22Rv1 (cell line): ENCODE measurements at regions not wholly inside any gene's neighbourhood (a gene's known extent, or its start where the extent isn't known, plus 50 kb on each side); places are given as distances from the start of the nearest gene placed in this dataset.
A peak's percentile ranks its signal among the peaks of the same experiment; 100 is the strongest.
"Not testable (repeated sequence)": the region's sequence is repeated elsewhere in the genome, so short reads cannot be mapped to it uniquely, and the experiment has no call there.

Experiments
- H3K27ac ChIP-seq: fragments of 450-650 bp; 2 replicates; pipeline ENCODE4 v1.5.1; 2017
- ZFX ChIP-seq: fragments of 450-650 bp; IDR thresholded peaks from 2 replicates; pipeline ENCODE4 v1.6.1; 2017; ENCODE audit warnings: antibody characterized with exemption, borderline replicate concordance
- TF ChIP-seq, protein P1 (sequence below): fragments of 450-650 bp; IDR thresholded peaks from 2 replicates; pipeline ENCODE4 v1.5.1; 2017; ENCODE audit warnings: mild to moderate bottlenecking

DNA sequence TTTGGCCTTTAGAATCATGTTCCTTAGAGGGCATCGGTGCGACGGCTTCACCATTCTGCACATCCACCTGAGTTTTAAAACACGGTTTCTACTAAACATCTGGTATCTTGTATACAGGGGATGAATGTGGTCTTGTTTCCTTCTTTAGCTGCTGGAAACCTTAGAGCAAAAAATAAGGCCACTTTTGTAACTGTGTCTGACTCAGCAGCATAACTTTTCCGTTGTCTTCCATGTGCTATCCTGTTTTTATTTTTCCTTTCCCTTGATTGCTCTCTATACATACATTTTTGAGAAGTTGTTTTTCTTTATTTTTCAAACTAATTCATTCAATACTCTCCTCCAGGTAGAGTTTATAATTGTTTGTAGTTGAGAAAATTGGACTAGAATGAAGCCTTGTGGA lies 108.8 kb upstream of the PCED1B start:
- no peak overlapping the region for H3K27ac ChIP-seq
- TF ChIP-seq, protein P1, sequence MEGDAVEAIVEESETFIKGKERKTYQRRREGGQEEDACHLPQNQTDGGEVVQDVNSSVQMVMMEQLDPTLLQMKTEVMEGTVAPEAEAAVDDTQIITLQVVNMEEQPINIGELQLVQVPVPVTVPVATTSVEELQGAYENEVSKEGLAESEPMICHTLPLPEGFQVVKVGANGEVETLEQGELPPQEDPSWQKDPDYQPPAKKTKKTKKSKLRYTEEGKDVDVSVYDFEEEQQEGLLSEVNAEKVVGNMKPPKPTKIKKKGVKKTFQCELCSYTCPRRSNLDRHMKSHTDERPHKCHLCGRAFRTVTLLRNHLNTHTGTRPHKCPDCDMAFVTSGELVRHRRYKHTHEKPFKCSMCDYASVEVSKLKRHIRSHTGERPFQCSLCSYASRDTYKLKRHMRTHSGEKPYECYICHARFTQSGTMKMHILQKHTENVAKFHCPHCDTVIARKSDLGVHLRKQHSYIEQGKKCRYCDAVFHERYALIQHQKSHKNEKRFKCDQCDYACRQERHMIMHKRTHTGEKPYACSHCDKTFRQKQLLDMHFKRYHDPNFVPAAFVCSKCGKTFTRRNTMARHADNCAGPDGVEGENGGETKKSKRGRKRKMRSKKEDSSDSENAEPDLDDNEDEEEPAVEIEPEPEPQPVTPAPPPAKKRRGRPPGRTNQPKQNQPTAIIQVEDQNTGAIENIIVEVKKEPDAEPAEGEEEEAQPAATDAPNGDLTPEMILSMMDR: no peak
- no peak for TF ChIP-seq ZFX

DNA sequence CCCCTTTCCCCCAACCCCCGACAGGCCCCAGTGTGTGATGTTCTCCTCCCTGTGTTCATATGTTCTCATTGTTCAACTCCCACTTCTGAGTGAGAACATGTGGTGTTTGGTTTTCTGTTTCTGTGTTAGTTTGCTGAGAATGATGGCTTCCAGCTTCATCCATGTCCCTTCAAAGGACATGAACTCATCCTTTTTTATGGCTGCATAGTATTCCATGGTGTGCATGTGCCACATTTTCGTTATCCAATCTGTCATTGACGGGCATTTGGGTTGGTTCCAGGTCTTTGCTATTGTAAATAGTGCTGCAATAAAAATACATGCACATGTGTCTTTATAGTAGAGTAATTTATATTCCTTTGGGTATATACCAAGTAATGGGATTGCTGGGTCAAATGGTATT lies 105.5 kb upstream of the PCED1B start:
- not testable (repeated sequence) for H3K27ac ChIP-seq

DNA sequence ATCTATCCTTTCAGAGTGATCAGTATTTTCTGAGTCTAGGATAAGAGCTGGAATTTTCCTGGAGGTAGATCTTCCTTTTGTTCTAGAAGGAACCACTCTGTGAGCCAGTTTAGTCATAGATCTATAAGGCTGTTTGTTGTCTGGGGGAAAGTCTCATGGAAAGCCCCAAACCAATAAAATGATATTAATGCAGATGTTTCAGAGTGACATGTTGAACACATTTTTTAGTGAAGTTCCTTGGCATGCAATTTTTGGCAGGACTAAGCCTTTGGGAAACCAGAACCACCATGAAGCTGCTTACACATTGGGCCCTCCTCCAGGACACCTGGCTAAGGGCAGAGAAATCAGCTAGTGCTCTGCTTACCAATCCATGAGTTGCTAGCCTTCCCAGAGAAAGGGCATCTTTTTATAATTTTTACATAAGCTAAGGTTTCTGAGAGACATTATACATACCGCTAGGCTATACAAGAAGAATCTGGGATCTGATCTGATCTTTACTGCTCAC lies 101.5 kb upstream of the PCED1B start:
- TF ChIP-seq ZFX: no peak
- TF ChIP-seq, protein P1: no peak
- H3K27ac ChIP-seq: no peak overlapping the region

DNA sequence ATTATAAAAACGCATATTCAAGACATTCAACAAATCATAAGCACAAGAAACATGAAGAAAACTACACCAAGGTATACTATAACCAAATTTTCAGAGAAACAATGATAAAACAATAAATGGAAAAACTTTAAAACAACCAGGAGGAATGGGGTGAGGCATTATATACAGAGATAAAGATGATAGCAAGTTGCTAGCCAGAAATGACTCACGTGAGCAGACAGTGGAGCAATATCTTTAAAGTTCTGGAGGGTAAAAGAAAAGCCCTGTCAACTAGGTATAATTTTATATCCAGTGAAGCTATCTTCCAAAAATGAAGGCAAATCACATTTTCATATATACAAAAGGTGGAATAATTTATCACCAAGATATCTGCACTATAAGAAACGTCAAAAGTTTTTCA lies 97.8 kb upstream of the PCED1B start:
- TF ChIP-seq, protein P1: no peak
- TF ChIP-seq ZFX: no peak
- H3K27ac ChIP-seq: no peak overlapping the region

DNA sequence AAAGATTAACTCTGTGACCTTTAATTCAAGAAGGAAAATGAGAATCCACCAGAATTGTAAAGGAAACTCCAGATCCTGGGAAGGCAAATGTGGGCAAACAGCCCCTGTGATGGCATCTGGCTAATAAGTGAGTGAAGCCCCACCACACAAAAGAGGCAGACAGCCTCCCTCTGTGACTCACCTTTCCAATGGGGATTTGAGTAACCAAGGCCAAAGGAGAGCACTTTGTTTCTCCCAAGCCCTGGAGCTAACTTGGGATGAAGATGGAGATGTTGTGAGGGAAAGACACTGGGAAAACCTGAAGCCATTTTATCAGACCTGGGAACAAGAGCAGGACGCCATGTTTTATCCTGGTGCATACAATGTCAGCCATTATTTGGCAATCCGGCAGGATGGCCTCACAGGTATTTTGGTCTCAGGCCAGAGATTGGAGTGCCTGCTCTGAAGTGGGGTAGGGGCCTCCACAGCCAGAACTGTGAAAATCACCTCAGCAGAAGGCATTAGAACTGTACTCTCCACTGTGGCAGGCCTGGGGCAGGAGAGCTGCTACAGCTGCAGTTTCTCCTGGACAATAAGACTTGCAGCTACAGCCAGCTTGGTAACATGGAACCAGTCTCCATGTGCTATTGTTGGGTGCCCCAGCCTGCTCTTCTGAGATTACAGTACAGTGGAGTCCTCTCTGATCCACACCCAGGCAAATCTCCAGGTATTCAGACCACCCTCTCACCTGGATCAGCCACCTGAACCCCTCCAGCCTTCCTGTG lies 96.6 kb upstream of the PCED1B start:
- TF ChIP-seq ZFX: no peak
- TF ChIP-seq, protein P1: no peak
- H3K27ac ChIP-seq: no peak overlapping the region

DNA sequence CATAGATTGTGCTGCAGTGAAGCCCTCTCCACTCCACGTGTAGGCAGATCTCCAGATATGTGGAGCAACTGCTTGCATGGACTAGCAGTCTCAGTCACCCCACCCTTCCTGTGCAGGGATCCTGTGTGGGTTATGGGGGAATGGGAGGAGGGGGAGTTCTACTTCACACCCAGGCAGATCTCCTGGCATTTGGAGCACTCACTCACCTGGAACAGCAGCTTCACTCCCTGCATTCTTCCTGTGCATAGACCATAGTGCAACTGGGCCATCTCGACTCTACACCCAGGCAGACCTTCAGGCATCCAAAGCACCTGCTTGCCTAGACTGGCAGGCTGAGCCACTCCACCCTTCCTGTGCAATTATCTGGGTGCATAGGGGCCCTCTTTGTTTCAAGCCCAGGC lies 96.0 kb upstream of the PCED1B start:
- no peak for TF ChIP-seq ZFX
- TF ChIP-seq, protein P1: no peak

DNA sequence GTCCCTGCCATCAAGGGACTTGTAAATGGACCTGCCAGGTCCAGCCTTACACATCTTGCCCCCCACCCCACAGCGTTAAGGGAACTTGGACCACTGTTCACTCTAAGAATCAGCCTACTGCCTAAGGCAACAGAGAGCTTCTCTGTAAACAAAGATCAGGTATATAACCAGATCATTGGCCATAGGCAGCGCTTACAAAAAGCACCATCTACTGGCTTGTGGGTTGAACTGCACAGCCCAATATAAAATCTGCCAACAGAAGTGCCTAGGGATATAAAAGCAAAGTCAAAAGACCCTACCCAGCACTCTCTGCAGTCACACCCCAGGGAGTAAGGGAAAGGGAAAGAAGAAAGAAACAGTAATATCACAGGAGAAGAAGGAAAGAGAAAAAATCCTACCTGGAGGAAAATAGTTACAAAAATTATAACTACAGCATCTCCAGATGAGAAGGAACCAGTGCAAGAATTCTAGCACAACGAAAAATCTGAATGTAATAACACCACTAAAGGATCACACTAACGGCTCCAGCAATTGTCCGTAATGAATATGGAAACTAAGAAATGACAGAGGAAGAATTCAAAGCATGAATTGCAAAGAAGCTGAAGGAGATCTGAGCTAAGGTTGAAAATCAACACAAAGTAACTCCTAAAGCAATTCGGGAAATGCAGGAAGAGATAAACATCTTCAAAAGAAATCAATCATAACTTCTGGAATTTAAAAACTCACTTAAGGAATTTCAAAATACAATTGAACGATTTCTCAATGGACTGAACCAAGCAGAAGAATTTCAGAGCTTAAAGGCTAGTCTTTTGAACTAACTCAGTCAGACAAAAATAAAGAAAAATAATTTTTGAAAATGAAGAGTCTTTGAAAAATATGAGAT lies 95.2 kb upstream of the PCED1B start:
- TF ChIP-seq ZFX: no peak
- TF ChIP-seq, protein P1: peak; percentile 98
- H3K27ac ChIP-seq: no peak overlapping the region

More for the DNA sequence above, 96.0 kb upstream of the PCED1B start:
- H3K27ac ChIP-seq: no peak overlapping the region
